Right renal pelvis (tissue), 4 donors: ENCODE measurements at regions not wholly inside any gene's neighbourhood (a gene's known extent, or its start where the extent isn't known, plus 50 kb on each side); places are given as distances from the start of the nearest gene placed in this dataset.
A peak's percentile ranks its signal among the peaks of the same experiment; 100 is the strongest.
"Not testable (repeated sequence)": the region's sequence is repeated elsewhere in the genome, so short reads cannot be mapped to it uniquely, and the experiment has no call there.

Experiments
- DNase-seq, 4 donors: peaks; one replicate each; pipeline ENCODE4 v3.0.0-alpha.2; 2013; ENCODE audit warnings: low read depth in 4 of 4, low spot score in 3 of 4, missing footprints in 1 of 4

DNA sequence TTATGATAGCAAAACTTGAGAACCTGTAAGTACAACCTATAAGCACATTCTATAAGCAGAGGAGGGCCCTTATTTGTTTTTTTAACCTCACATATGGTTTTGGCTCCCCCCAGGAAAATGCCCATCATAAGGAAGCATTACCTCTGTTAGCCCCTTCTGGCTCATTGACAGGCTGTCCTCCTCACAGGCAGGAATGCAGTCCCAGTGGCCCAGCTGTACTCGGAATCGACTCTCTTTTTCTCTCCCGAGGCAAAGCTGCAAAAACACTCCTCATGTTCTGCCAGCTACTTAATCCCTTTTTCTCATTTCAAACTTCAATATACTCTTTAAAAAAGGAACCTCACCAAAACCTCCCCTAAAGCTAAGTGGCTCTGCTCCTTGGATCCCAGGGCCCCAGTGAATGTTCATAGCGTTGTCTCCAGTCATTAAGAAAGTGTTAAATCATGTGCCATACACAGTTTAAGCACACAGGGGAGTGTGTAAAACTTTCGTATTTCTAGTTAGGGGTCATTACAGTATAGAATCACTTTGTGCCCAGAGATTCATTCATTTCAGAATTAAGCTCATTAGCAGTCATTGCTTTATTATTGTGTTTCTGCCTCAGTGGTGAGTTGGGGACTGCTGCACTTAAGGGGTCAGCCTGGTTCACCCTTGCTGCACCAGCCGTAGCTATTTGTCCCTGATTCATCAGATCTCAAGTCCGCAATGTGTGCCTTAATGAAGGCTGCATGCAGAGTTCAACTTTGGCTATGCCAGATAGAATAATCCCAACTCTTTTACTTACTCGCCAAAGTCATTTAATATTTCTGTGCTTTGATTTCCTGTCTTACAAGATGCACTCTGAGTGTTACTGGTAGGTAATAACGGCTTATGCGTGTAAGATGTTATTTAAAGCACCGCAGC lies 57.6 kb downstream of the JRKL start:
- no peak for DNase-seq

DNA sequence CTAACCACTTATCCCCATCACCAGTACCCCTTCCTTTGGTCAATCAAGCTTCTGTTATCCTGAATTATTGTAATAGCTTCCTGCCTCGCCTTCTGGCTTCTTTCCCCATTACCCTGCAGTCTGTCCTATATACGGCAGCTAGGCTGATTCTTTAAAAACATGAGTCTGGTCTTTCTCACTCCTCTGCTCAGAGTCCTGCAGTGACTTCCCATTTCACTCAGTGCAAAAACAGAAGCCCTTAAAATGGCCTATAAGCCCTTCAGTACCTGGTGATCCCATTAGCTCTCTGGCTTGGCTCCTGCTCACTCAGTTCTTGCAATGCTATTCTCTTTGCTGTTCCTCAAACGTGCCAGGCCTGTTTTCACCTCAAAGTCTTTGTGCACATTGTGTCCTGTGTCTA lies 58.4 kb downstream of the JRKL start:
- DNase-seq: no peak

DNA sequence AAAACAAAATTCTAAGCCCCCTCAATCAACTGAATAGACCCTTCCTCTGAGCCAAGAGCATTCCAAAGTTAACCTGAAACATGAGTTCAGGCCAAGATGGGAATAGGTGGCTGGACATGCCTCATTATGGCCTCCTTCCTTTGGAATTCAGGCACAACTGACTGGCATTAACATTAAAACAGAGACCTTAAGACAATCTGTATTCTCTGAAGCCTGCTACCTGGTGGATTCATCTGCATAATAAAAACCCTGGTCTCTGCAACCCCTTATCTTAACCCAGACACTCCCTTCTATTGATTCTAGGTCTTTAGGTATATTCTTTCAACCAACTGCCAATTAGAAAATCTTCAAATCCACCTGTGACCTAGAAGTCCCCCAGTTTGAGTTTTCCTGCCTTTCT lies 66.3 kb downstream of the JRKL start:
- no peak for DNase-seq

DNA sequence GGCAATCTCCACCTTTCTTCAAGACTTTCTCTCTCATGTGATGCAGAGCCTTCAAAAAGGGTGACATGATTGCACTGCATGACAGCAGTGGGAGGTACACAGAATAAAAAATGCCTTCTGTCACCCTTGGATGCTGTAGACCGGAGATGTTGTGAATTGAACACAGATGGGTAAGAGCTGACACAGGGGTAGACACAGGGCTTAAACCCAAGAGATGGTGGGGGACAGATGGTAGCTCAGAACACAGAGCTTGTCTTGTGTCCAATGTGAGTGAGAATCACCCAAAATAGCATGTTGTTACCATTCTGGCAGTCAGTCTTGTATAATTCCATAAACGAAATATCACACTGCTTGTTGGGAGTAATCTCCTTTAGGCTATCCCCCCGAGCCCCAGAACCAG lies 69.9 kb downstream of the JRKL start:
- DNase-seq: no peak

DNA sequence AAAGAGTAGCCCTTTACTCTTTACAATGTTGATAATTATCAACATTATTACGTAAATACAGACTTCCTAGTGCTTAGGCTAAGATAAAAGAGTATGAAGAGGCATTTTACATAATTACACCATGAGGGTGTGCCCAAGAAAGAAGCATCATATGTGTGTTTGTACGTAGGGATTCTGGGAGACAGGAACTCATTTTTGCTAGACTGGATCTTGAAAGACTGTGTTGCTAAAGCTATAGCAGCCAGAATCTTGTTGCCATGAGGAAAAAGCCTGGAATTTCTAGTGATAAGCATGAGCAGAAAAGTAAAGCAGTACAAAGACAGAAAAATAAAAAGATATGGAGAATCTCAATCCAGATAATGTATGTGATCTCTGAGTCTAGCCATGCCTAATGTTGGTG lies 72.1 kb downstream of the JRKL start:
- DNase-seq: no peak

DNA sequence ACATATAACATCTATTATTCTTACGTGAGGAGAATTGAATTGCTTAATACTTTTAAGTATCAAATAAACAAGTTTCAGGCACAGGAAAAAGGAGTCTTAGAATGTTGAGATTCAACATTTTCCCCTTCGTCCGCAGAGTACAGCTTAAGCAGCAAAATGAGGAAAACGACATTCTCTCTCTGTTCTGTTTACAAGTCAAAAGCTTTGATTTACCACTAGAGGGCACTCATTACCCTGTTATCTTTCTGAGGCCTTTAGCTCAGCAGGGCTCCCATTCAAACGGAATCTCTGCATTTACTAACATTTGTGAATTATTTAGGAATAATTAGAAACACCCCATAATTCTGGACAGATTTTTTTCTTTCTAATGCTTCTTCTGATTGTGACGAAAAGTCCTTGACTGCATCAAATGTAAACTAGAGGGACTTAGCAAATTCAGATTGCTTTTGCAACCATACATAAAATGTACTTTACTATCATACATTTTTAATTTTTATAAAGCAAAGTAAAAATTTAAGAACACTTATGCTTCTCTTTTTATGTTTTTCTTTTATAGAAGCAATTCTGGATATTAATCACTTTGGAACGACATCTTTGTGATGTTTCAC lies 75.0 kb downstream of the JRKL start:
- DNase-seq: peak in 3 of 4 donors; percentile 62 to 73 (median 65)

GRCh38 chr11:96465512-96465911 lies 75.7 kb downstream of the JRKL start:
- no peak for DNase-seq

GRCh38 chr11:96466607-96467006 lies 76.8 kb downstream of the JRKL start:
- DNase-seq: no peak

GRCh38 chr11:96469776-96470175 lies 80.0 kb downstream of the JRKL start:
- DNase-seq: no peak

- no peak for DNase-seq
Measured at GRCh38 chr11:96470521-96470920, 80.7 kb downstream of the JRKL start.

DNA sequence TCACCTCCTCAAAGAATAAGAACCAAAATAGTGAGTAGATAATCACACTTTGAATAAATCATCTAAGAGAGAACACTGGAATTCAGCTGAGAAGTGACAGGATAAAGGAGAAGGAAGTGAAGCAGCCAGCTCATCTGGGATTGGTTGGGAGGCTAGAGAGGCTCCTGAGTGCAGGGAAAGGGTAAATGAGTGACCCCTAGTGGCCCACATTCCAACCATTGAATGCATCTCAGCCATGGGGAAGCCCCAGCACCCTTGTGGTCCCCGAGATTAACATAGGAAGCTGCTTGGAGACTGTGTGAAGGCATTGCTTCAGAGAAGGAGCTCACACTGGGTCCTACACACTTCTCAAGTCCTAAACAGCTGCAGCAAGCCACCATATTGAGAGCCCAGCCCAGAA lies 82.3 kb downstream of the JRKL start:
- DNase-seq: no peak

GRCh38 chr11:96474263-96474662 lies 84.5 kb downstream of the JRKL start:
- no peak for DNase-seq

GRCh38 chr11:96481204-96481603 lies 91.4 kb downstream of the JRKL start:
- DNase-seq: no peak

DNA sequence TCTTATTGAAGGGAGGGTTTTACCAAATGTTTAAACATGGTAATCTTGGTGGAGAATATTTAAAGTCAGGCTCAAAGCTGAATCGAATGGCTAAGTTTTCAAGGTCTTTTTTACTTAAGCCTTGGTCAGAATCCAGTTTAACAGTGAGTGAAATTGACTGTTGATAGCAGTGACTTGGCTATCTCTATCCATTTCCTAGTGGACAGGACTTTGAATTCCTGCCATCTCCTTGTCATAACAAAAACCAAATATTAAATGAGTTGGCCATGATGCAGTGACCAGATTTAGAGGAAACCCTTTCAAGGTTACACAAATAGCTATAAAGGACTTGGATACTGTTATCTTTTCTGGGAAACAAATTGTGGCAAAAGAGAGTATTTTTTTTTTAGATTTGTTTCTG lies 92.0 kb downstream of the JRKL start:
- DNase-seq: no peak

DNA sequence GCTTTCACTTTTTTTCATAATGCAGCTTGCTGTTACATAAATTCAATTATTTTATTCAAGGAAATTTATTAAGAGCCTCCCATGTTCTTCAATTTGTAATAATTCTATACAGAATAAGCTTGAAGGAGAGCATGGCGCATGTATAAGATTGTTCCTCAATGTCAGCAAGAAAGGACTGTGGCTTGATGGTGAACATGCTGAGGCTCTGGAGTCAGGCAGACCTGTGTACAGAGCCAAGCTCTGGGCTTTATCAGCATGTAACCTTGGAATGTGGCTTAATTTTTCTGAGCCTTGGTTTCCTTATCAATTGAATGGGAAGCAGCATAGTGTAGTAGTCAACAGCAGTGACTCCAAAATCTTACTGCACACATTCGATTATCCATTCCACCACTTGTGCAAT lies 92.4 kb downstream of the JRKL start:
- no peak for DNase-seq

GRCh38 chr11:96483374-96483955 lies 93.7 kb downstream of the JRKL start:
- no peak for DNase-seq

GRCh38 chr11:96484361-96484760 lies 94.5 kb downstream of the JRKL start:
- no peak for DNase-seq

DNA sequence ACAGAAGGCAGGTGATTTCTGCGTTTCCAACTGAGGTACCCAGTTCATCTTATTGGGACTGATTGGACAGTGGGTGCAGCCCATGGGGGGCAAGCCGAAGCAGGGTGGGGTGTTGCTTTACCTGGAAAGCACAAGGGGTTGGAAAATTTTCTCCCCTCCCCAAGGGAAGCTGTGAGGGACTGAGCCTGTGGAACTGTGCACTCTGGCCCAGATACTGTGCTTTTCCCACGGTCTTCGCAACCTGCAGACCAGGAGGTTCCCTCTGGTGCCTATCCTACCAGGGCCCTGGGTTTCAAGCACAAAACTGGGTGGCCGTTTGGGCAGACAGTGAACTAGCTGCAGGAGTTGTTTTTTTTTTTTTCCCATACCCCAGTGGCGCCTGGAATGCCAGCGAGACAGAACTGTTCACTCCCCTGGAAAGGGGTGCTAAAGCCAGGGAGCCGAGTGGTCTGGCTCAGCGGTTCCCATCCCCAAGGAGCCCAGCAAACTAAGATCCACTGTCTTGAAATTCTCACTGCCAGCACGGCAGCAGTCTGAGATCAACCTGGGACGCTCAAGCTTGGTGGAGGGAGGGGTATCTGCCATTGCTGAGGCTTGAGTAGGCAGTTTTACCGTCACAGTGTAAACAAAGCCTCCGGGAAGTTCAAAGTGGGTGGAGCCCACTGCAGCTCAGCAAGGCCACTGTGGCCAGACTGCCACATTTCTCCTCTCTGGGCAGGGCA lies 97.2 kb downstream of the JRKL start:
- DNase-seq: no peak

GRCh38 chr11:96488911-96489310 lies 99.1 kb downstream of the JRKL start:
- not testable (repeated sequence) for DNase-seq

DNA sequence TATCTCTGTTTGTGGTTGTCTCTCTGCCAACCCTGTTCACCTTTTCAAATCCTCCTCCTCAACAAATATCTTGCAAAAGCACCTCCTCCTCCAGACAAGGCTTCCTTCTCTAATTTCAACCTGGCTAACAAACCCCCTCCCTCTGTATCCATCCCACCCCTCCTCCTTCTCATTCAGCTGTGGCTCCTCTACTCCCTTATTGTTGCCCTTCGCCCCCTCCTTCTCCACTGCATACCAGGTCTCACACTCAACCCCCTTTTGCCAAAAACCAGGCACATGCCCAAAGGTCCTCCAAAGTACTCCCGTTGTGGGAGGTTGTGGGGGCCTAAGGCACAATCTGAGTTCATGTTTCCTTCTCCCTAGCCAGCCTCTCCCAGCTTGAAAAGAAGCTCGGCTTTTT lies 110.6 kb downstream of the JRKL start:
- no peak for DNase-seq

- no peak for DNase-seq
Measured at GRCh38 chr11:96506041-96506440, 116.2 kb downstream of the JRKL start.
